Panc1 (cell line): ENCODE measurements at regions not wholly inside any gene's neighbourhood (a gene's known extent, or its start where the extent isn't known, plus 50 kb on each side); places are given as distances from the start of the nearest gene placed in this dataset.

Experiments
- CTCF ChIP-seq: fragments of 450-650 bp; IDR thresholded peaks from 2 replicates; pipeline ENCODE4 v1.5.1; 2017; ENCODE audit warnings: mild to moderate bottlenecking
- POLR2AphosphoS5 ChIP-seq: IDR thresholded peaks from 2 replicates; pipeline ENCODE4 v1.6.1; 2012; ENCODE audit warnings: mild to moderate bottlenecking, low read depth, low read length, moderate library complexity
- REST ChIP-seq, 2 experiments: IDR thresholded peaks; 2 replicates each; pipeline ENCODE4 v1.6.1; 2011 to 2012; ENCODE audit warnings: low read depth in 2 of 2, control low read depth in 1 of 2, low read length in 1 of 2, mild to moderate bottlenecking in 1 of 2, moderate library complexity in 1 of 2; ENCODE audit not compliant: insufficient read depth in 1 of 2
- TCF7L2 ChIP-seq: IDR thresholded peaks from 2 replicates; pipeline ENCODE4 v1.6.1; 2011; ENCODE audit warnings: mild to moderate bottlenecking, low read depth, low read length, inconsistent platforms

GRCh38 chr2:138333121-138333520, 168.4 kb upstream of the SPOPL start:
- TF ChIP-seq REST (IDR thresholded peaks at IDR 0.05; ENCODE audit: insufficient read depth in 1 of 2, low read depth in 2 of 2, low read length in 1 of 2) (no peak), CTCF (no peak), POLR2AphosphoS5 (no peak), TCF7L2 (no peak)
